ENCODE measurements at regions not wholly inside any gene's neighbourhood (a gene's known extent, or its start where the extent isn't known, plus 50 kb on each side); places are given as distances from the start of the nearest gene placed in this dataset.

GRCh38 chr3:162544246-162544645 lies 1047.6 kb downstream of the OTOL1 start:
- H3K9ac ChIP-seq (ENCODE audit: insufficient read depth, low read length) = no peak overlapping the region
- H3K36me3 ChIP-seq (ENCODE audit: control insufficient read depth, insufficient read depth, low read length) = no peaks in the 10 kb centered on the region
- no peak overlapping the region for H3K4me3 ChIP-seq (replicated peaks in 1 of 4; ENCODE audit: control extremely low read depth in 1 of 4, insufficient read depth in 1 of 4, low read depth in 3 of 4, low read length in 4 of 4)
- H3K9me3 ChIP-seq (ENCODE audit: control insufficient read depth, insufficient read depth, low read depth, low read length) = no peaks in the 10 kb centered on the region
- H4K20me1 ChIP-seq (ENCODE audit: control insufficient read depth, extremely low read depth, insufficient read depth, low read length) = no peaks in the 10 kb centered on the region
- no peaks in the 10 kb centered on the region for H3K27me3 ChIP-seq (ENCODE audit: control insufficient read depth, insufficient read depth, low read length)
- no peaks in the 10 kb centered on the region for H3K79me2 ChIP-seq (ENCODE audit: control insufficient read depth, insufficient read depth, low read length)
- no peak overlapping the region for H3K4me2 ChIP-seq (ENCODE audit: extremely low read depth, insufficient read depth, low read length)
- no peaks in the 10 kb centered on the region for H3K4me1 ChIP-seq (ENCODE audit: control insufficient read depth, extremely low read depth, insufficient read depth, low read length)
- H2AFZ ChIP-seq (ENCODE audit: low read length) = no peak overlapping the region
- no peak for DNase-seq (ENCODE audit: low read depth in 2 of 2)
- H3K27ac ChIP-seq (ENCODE audit: insufficient read depth, low read length) = no peak overlapping the region
- no peak for TF ChIP-seq EZH2 (IDR thresholded peaks at IDR 0.05; ENCODE audit: low read length, missing control alignments)
- TF ChIP-seq CTCF (conservative IDR thresholded peaks at IDR 0.05 in 1 of 2, IDR thresholded peaks at IDR 0.05 in 1 of 2; ENCODE audit: low read depth in 1 of 2, low read length in 2 of 2) = no peak

DNA sequence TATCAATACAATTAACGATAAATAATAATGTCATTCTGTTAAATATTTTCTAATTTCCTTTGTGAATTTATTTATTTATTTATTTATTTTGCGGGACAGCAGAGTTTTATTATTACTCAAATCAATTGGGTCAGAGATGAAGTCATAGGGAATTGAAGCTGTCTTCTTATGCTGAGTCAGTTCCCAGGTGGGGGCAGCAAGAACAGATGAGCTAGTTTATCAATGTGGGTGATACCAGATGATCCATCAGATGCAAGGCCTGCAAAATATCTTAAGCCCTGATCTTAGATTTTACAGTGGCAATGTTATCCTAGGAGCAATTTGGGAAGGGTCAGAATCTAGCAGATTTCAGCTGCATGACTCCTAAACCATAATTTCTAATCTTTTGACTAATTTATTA lies 1050.3 kb downstream of the OTOL1 start:
- H3K4me3 ChIP-seq (replicated peaks in 1 of 4; ENCODE audit: control extremely low read depth in 1 of 4, insufficient read depth in 1 of 4, low read depth in 3 of 4, low read length in 4 of 4) = no peak overlapping the region
- H3K9ac ChIP-seq (ENCODE audit: insufficient read depth, low read length) = no peak overlapping the region
- TF ChIP-seq CTCF (conservative IDR thresholded peaks at IDR 0.05 in 1 of 2, IDR thresholded peaks at IDR 0.05 in 1 of 2; ENCODE audit: low read depth in 1 of 2, low read length in 2 of 2) (no peak), EZH2 (IDR thresholded peaks at IDR 0.05; ENCODE audit: low read length, missing control alignments) (no peak)
- no peak for DNase-seq (ENCODE audit: low read depth in 2 of 2)
- no peak overlapping the region for H2AFZ ChIP-seq (ENCODE audit: low read length)
- no peak overlapping the region for H3K27ac ChIP-seq (ENCODE audit: insufficient read depth, low read length)
- H3K36me3 ChIP-seq (ENCODE audit: control insufficient read depth, insufficient read depth, low read length) = no peaks in the 10 kb centered on the region
- H3K79me2 ChIP-seq (ENCODE audit: control insufficient read depth, insufficient read depth, low read length) = no peaks in the 10 kb centered on the region
- no peaks in the 10 kb centered on the region for H4K20me1 ChIP-seq (ENCODE audit: control insufficient read depth, extremely low read depth, insufficient read depth, low read length)
- no peaks in the 10 kb centered on the region for H3K27me3 ChIP-seq (ENCODE audit: control insufficient read depth, insufficient read depth, low read length)
- H3K9me3 ChIP-seq (ENCODE audit: control insufficient read depth, insufficient read depth, low read depth, low read length) = no peaks in the 10 kb centered on the region
- H3K4me1 ChIP-seq (ENCODE audit: control insufficient read depth, extremely low read depth, insufficient read depth, low read length) = no peaks in the 10 kb centered on the region
- H3K4me2 ChIP-seq (ENCODE audit: extremely low read depth, insufficient read depth, low read length) = no peak overlapping the region

GRCh38 chr3:162547321-162547720 lies 1050.7 kb downstream of the OTOL1 start:
- no peaks in the 10 kb centered on the region for H3K27me3 ChIP-seq (ENCODE audit: control insufficient read depth, insufficient read depth, low read length)
- no peak overlapping the region for H3K4me2 ChIP-seq (ENCODE audit: extremely low read depth, insufficient read depth, low read length)
- no peaks in the 10 kb centered on the region for H3K9me3 ChIP-seq (ENCODE audit: control insufficient read depth, insufficient read depth, low read depth, low read length)
- TF ChIP-seq CTCF (conservative IDR thresholded peaks at IDR 0.05 in 1 of 2, IDR thresholded peaks at IDR 0.05 in 1 of 2; ENCODE audit: low read depth in 1 of 2, low read length in 2 of 2) = no peak
- TF ChIP-seq EZH2 (IDR thresholded peaks at IDR 0.05; ENCODE audit: low read length, missing control alignments) = no peak
- H3K9ac ChIP-seq (ENCODE audit: insufficient read depth, low read length) = no peak overlapping the region
- no peak overlapping the region for H2AFZ ChIP-seq (ENCODE audit: low read length)
- no peaks in the 10 kb centered on the region for H3K4me1 ChIP-seq (ENCODE audit: control insufficient read depth, extremely low read depth, insufficient read depth, low read length)
- no peaks in the 10 kb centered on the region for H3K79me2 ChIP-seq (ENCODE audit: control insufficient read depth, insufficient read depth, low read length)
- no peak for DNase-seq (ENCODE audit: low read depth in 2 of 2)
- no peaks in the 10 kb centered on the region for H3K36me3 ChIP-seq (ENCODE audit: control insufficient read depth, insufficient read depth, low read length)
- no peak overlapping the region for H3K4me3 ChIP-seq (replicated peaks in 1 of 4; ENCODE audit: control extremely low read depth in 1 of 4, insufficient read depth in 1 of 4, low read depth in 3 of 4, low read length in 4 of 4)
- no peak overlapping the region for H3K27ac ChIP-seq (ENCODE audit: insufficient read depth, low read length)
- no peaks in the 10 kb centered on the region for H4K20me1 ChIP-seq (ENCODE audit: control insufficient read depth, extremely low read depth, insufficient read depth, low read length)
